A673 (cell line): ENCODE measurements at regions not wholly inside any gene's neighbourhood (a gene's known extent, or its start where the extent isn't known, plus 50 kb on each side); places are given as distances from the start of the nearest gene placed in this dataset.

Source experiments
- CTCF ChIP-seq: fragments of 300-800, 200-600 bp; sonication (generic); conservative IDR thresholded peaks from 2 replicates; pipeline ENCODE4 v1.5.1; 2017; ENCODE audit warnings: low read depth, mild to moderate bottlenecking, antibody characterized with exemption, low read length, moderate library complexity, mixed read lengths
- EZH2 ChIP-seq: fragments of 200-600 bp; sonication (generic); IDR thresholded peaks from 2 replicates; pipeline ENCODE4 v1.6.1; 2017; ENCODE audit warnings: borderline replicate concordance, low read depth, mild to moderate bottlenecking, mixed read lengths, antibody characterized with exemption, low read length; ENCODE audit not compliant: poor library complexity, severe bottlenecking

DNA sequence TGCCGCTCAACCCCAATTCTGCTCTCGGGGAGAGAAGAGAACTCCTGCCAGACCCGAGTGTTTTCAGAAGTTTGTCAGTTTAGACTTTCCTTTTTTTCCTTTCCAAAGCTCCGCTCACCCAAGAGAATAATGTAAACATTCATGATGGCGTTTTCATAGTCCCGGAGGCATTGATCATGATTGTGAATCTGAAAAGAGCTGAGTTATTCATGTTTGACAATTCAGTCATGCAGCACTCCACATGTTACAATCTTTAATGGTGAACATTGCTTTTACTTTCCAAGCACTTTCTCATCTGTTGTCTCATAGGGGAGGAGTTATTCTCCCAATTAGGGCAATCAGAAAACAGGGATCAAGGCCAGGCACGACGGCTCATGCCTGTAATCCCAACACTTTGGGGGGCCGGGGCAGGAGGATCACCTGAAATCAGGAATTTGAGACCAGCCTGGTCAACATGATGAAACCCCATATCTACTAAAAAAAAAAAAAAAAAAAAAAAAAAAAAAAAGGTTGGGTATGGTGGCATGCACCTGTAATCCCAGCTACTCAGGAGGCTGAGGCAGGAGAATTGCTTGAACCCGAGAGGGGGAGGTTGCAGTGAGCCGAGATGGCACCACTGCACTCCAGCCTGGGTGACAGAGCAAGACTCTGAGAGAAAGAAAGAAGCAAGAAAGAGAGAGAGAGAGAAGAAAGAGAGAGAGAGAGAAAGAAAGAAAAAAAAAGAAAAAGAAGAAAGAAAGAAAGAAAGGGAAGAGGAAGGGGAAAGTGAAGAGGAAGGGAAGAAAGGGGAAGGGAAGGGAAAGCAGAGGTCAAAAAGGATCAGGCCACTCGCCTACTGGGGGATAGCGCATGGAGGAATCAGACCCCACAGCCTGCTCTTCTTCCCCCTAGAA is 70.0 kb upstream of the TNRC6C start:
- TF ChIP-seq EZH2 (no peak), CTCF (no peak)
